Upper lobe of left lung (tissue), 4 donors: ENCODE measurements at regions not wholly inside any gene's neighbourhood (a gene's known extent, or its start where the extent isn't known, plus 50 kb on each side); places are given as distances from the start of the nearest gene placed in this dataset.

Source experiments
- CTCF ChIP-seq, 6 experiments: fragments of 450-650 bp in 4 of 6; fragments of 200-600 bp in 2 of 6; sonication (generic) in 2 of 6; IDR thresholded peaks; one replicate each; pipeline ENCODE4 v1.5.1; 2016 to 2019; ENCODE audit warnings: antibody characterized with exemption in 6 of 6
- EP300 ChIP-seq, 4 donors: sonication (generic); formaldehyde crosslinking; IDR thresholded peaks; one replicate each; pipeline ENCODE4 v1.5.1; 2017; ENCODE audit warnings: antibody characterized with exemption in 4 of 4, control low read depth in 2 of 4
- POLR2A ChIP-seq, 4 donors: fragments of 450-650 bp; IDR thresholded peaks; one replicate each; pipeline ENCODE4 v1.5.1; 2016 to 2017; ENCODE audit warnings: antibody characterized with exemption in 4 of 4, mild to moderate bottlenecking in 2 of 4
- POLR2AphosphoS5 ChIP-seq, 2 donors: sonication (generic); formaldehyde crosslinking; IDR thresholded peaks; one replicate each; pipeline ENCODE4 v1.5.1; 2017; ENCODE audit warnings: antibody characterized with exemption in 2 of 2

- TF ChIP-seq EP300 (IDR thresholded peaks at IDR 0.05) (no peak), CTCF (IDR thresholded peaks at IDR 0.05) (no peak), POLR2A (IDR thresholded peaks at IDR 0.05) (no peak), POLR2AphosphoS5 (IDR thresholded peaks at IDR 0.05) (no peak)
Measured at GRCh38 chr15:94538280-94538679, 306.9 kb downstream of the MCTP2 start.
